K562 (cell line): ENCODE measurements at regions not wholly inside any gene's neighbourhood (a gene's known extent, or its start where the extent isn't known, plus 50 kb on each side); places are given as distances from the start of the nearest gene placed in this dataset.

ENCODE experiments used
- ATAC-seq: fragments of 200-7000 bp; cut with Tn5 transposase; 3 replicates; pipeline ENCODE4 v1.9.1; 2020; ENCODE audit warnings: moderate library complexity
- BruUV-seq: library from RNA; stranded (reverse); fragments of 400-500 nt; replicated peaks from 2 replicates; lab custom pipeline; 2021; lab: Mats Ljungman, UMichigan
- CTCF ChIA-PET: fragments of 300-600 bp; formaldehyde crosslinking; extraction: SDS; loops from one replicate; lab custom pipeline; 2021; ENCODE audit warnings: low intra/inter-chr PET ratio; lab: Yijun Ruan, JAX
- POLR2A ChIA-PET: fragments of 300-600, 350-650 bp; sonication (Branson Sonifier 250); formaldehyde crosslinking; extraction: SDS; loops from one replicate; lab custom pipeline; 2021; ENCODE audit warnings: antibody characterized with exemption, inconsistent platforms; lab: Yijun Ruan, JAX
- DNase-seq, 4 experiments: peaks; one replicate each; pipeline versions ENCODE4 v3.0.0 to v3.0.0-alpha.2; 2011 to 2018; ENCODE audit warnings: low spot score in 3 of 4, mixed read lengths in 3 of 4; ENCODE audit errors: extremely low read depth in 1 of 4
- FAIRE-seq: peaks from 2 replicates; lab custom pipeline; 2011; peaks lifted over from hg19 to GRCh38; lab: Jason Lieb, UNC
- H2AFZ ChIP-seq: 2 replicates; pipeline ENCODE4 v1.6.0; 2011; ENCODE audit warnings: low read depth, low read length, control low read depth, inconsistent platforms
- H3K27ac ChIP-seq: fragments of 200-600 bp; 3 replicates; pipeline ENCODE4 v1.8.0; 2011; ENCODE audit warnings: low read depth, mild to moderate bottlenecking, control low read depth, inconsistent platforms, low read length, moderate library complexity, mixed read lengths; ENCODE audit errors: extremely low read depth
- H3K27me3 ChIP-seq, 2 experiments: fragments of 300-600 bp in 1 of 2; 2 replicates in 1 of 2; 3 replicates in 1 of 2; pipeline versions ENCODE4 v1.6.0 to v1.8.0; 2011; ENCODE audit warnings: inconsistent platforms in 2 of 2, low read length in 2 of 2, mild to moderate bottlenecking in 1 of 2, mixed read lengths in 1 of 2, moderate library complexity in 1 of 2; ENCODE audit not compliant: control insufficient read depth in 2 of 2, insufficient read depth in 2 of 2
- H3K36me3 ChIP-seq: fragments of 300-600 bp; 3 replicates; pipeline ENCODE4 v1.8.0; 2011; ENCODE audit warnings: mild to moderate bottlenecking, low read length, inconsistent platforms; ENCODE audit not compliant: control insufficient read depth, insufficient read depth
- H3K4me1 ChIP-seq, 2 experiments: fragments of 200-600 bp in 1 of 2; replicated peaks in 1 of 2; 2 replicates in 1 of 2; 3 replicates in 1 of 2; pipeline versions ENCODE4 v1.5.1 to v1.8.0; 2011; ENCODE audit warnings: inconsistent platforms in 2 of 2, low read length in 2 of 2, mild to moderate bottlenecking in 1 of 2, mixed read lengths in 1 of 2, moderate library complexity in 1 of 2; ENCODE audit not compliant: control insufficient read depth in 2 of 2, insufficient read depth in 2 of 2
- H3K4me2 ChIP-seq: 2 replicates; pipeline ENCODE4 v1.6.1; 2011; ENCODE audit warnings: low read length, control low read depth, inconsistent platforms, mixed read lengths; ENCODE audit not compliant: insufficient read depth
- H3K4me3 ChIP-seq: fragments of 200-600 bp; sonication (generic), shearing (Covaris generic); 2 replicates; pipeline ENCODE4 v1.5.1; 2016; ENCODE audit warnings: control low read depth, inconsistent platforms
- H3K79me2 ChIP-seq: fragments of 200-600 bp; 3 replicates; pipeline ENCODE4 v1.8.0; 2011; ENCODE audit warnings: low read length, inconsistent platforms; ENCODE audit not compliant: control insufficient read depth, insufficient read depth
- H3K9ac ChIP-seq, 2 experiments: 2 replicates each; pipeline versions ENCODE4 v1.6.0 to v1.6.1; 2011; ENCODE audit warnings: low read depth in 2 of 2, low read length in 2 of 2, control low read depth in 1 of 2, inconsistent platforms in 1 of 2, mild to moderate bottlenecking in 1 of 2, mixed read lengths in 1 of 2; ENCODE audit not compliant: insufficient read depth in 1 of 2
- H3K9me1 ChIP-seq: one replicate; pipeline ENCODE4 v1.6.0; 2011; ENCODE audit warnings: inconsistent platforms, mild to moderate bottlenecking, low read length, moderate library complexity; ENCODE audit not compliant: control insufficient read depth, insufficient read depth
- H3K9me3 ChIP-seq: replicated peaks from 2 replicates; pipeline ENCODE4 v1.5.1; 2011; ENCODE audit warnings: low read depth, low read length, inconsistent platforms; ENCODE audit not compliant: control insufficient read depth, insufficient read depth
- H4K20me1 ChIP-seq: replicated peaks from 2 replicates; pipeline ENCODE4 v1.6.1; 2011; ENCODE audit warnings: low read length, inconsistent platforms, mixed read lengths; ENCODE audit not compliant: control insufficient read depth, insufficient read depth
- CAMTA2 ChIP-seq: fragments of 250-450 bp; sonication (Bioruptor Pico); conservative IDR thresholded peaks from 2 replicates; pipeline ENCODE4 v1.5.1; 2022
- HEY1 ChIP-seq: fragments of 250-450 bp; sonication (Bioruptor Pico); IDR thresholded peaks from 2 replicates; pipeline ENCODE4 v1.5.0; 2020; ENCODE audit warnings: mild to moderate bottlenecking, moderate library complexity, borderline replicate concordance
- JUND ChIP-seq, 2 experiments: IDR thresholded peaks; 2 replicates in 1 of 2; 3 replicates in 1 of 2; pipeline ENCODE4 v1.6.1; 2011; ENCODE audit warnings: borderline replicate concordance in 2 of 2, low read depth in 2 of 2, low read length in 2 of 2, improper control_type of control experiment in 1 of 2, missing biosample characterization in 1 of 2, missing genetic modification characterization in 1 of 2, missing genetic modification reagents in 1 of 2
- KDM2B ChIP-seq: fragments of 250-450 bp; sonication (Bioruptor Pico); IDR thresholded peaks from 2 replicates; pipeline ENCODE4 v1.8.0; 2021; ENCODE audit warnings: mild to moderate bottlenecking, moderate library complexity
- NFIX ChIP-seq: fragments of 250-450 bp; sonication (Bioruptor Pico); IDR thresholded peaks from 2 replicates; pipeline ENCODE4 v1.4.0; 2020; ENCODE audit warnings: low read depth, mild to moderate bottlenecking, moderate library complexity
- RUNX1 ChIP-seq: sonication (generic); IDR thresholded peaks from 2 replicates; pipeline ENCODE4 v1.6.1; 2016; ENCODE audit warnings: antibody characterized with exemption, low read depth
- TRIM24 ChIP-seq, 2 experiments: fragments of 450-650 bp; IDR thresholded peaks; 2 replicates each; pipeline ENCODE4 v1.6.1; 2016
- ZFP1 ChIP-seq: fragments of 450-650 bp; formaldehyde crosslinking; IDR thresholded peaks from 2 replicates; pipeline ENCODE4 v1.4.0; 2020; ENCODE audit warnings: mild to moderate bottlenecking, mixed read lengths
- ZNF121 ChIP-seq: sonication (generic); formaldehyde crosslinking; conservative IDR thresholded peaks from 2 replicates; pipeline ENCODE4 v1.8.0; 2022; ENCODE audit warnings: missing genetic modification reagents
- in situ Hi-C: fragments of 300-500 bp; cut with MboI; formaldehyde crosslinking; loops from 4 replicates; pipeline ENCODE4 v1.15.0; 2018; ENCODE audit warnings: inconsistent platforms, mixed read lengths
- intact Hi-C: fragments of 100-400 bp; cut with micrococcal nuclease; formaldehyde crosslinking; loops from 2 replicates; pipeline ENCODE4 v1.14.2; 2022
- TF ChIP-seq, protein P1 (sequence below): IDR thresholded peaks from 3 replicates; pipeline ENCODE4 v1.6.1; 2011; ENCODE audit warnings: borderline replicate concordance, mild to moderate bottlenecking; ENCODE audit not compliant: insufficient read length, insufficient read depth
- TF ChIP-seq, protein P2 (sequence below): fragments of 450-650 bp; formaldehyde crosslinking; conservative IDR thresholded peaks from 2 replicates; pipeline ENCODE4 v1.4.0; 2022; ENCODE audit warnings: mild to moderate bottlenecking, missing genetic modification characterization
- TF ChIP-seq, protein P3 (sequence below): fragments of 450-650 bp; IDR thresholded peaks from one replicate; pipeline ENCODE4 v1.6.1; 2018; ENCODE audit warnings: mild to moderate bottlenecking, moderate library complexity; ENCODE audit not compliant: partially characterized antibody
- TF ChIP-seq, protein P4 (sequence below): fragments of 450-650 bp; IDR thresholded peaks from 2 replicates; pipeline ENCODE4 v1.6.1; 2016; ENCODE audit warnings: missing biosample characterization, missing genetic modification characterization
- TF ChIP-seq, protein P5 (sequence below): sonication (generic); formaldehyde crosslinking; IDR thresholded peaks from 2 replicates; pipeline ENCODE4 v1.9.0; 2022; ENCODE audit warnings: mild to moderate bottlenecking, missing genetic modification reagents

DNA sequence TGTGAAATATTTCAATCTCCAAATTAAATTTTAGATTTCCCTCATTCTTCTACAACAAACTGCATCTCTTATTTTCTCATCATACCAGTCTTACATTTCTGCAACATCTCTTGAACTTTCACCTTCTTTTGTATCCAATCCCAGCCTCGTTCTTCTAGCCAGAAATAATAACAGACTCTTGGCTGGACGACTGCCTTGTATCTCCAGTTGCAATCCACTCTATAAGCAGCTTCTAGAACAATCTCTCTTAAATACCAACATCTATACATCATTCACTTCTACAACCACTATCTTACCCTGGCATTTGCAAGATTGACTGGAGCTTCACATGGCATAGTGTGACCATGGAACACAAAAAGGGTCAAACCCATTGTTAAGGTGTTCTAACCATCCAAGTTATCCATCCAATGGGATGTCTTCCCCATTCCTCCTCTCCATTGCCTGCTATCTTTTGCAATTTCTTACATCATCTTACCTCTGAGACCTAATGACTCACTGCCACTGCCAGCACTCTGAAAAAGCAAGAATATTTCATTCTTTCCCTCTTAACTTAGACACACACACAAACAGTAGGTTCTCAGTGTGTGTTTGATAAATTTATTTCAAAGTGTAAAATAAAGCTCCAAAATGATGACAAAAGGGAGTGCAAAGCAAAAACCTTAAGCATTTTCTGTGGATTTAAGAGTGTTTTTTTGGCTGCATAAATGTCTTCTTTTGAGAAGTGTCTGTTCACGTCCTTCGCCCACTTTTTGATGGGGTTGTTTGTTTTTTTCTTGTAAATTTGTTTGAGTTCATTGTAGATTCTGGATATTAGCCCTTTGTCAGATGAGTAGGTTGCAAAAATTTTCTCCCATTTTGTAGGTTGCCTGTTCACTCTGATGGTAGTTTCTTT is 145.6 kb downstream of the METTL4 start (continued):
- peak; percentile 73 for TF ChIP-seq JUND (IDR thresholded peaks at IDR 0.05; ENCODE audit: borderline replicate concordance, low read depth, low read length)
- TF ChIP-seq JUND (tag; IDR thresholded peaks at IDR 0.05; ENCODE audit: borderline replicate concordance, low read depth, low read length), result 0 out of 3 replicates have a peak, but pooled peaks have one; percentile 36

DNA sequence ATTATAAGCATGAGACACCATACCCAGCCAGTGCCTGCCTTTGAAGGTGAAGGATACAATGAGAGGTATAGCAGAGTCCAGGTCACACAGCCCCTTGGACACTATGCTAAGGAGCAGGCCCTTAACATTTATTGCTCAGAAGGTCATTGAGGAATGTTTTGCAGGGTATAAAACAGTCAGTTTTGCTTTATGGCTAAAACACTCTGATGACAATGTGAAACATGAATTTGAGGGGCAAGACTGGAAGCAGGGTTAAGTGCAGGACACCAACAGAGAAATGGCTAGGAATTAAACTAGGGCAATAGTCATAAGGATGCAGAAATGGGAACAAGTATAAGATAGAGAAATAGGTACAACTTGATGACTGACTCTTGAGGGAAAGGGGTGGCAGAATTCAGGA is 141.1 kb downstream of the METTL4 start:
- no peak overlapping the region for H3K27ac ChIP-seq
- POLR2A ChIA-PET, result interaction anchor here (0.6 kb wide), 1 partner anchor 12 kb away, joined by 3 read pairs; no protein-coding TSS in a partner anchor
- no peak overlapping the region for H3K4me3 ChIP-seq
- no peaks in the 10 kb centered on the region for H3K9me1 ChIP-seq
- H4K20me1 ChIP-seq, result no peaks in the 10 kb centered on the region
- in situ Hi-C loops (no loop called here), intact Hi-C loops (no loop called here)
- CTCF ChIA-PET, result no interaction called here
- peaks cover 6% of the 10 kb centered on the region; the same call in 1 of the 2 replicates for H3K9me3 ChIP-seq
- H3K4me2 ChIP-seq, result no peak overlapping the region
- no peaks in the 10 kb centered on the region for H3K4me1 ChIP-seq
- no peaks in the 10 kb centered on the region for H3K79me2 ChIP-seq
- H2AFZ ChIP-seq, result no peak overlapping the region
- FAIRE-seq (no peak), DNase-seq (no peak), ATAC-seq (no peak)
- H3K36me3 ChIP-seq, result no peaks in the 10 kb centered on the region
- H3K27me3 ChIP-seq, result no peaks in the 10 kb centered on the region
- no TSS peak for BruUV-seq
- H3K9ac ChIP-seq, result no peak overlapping the region
- TF ChIP-seq KDM2B (CRISPR knock-in tag) (no peak), ZFP1 (CRISPR knock-in tag) (peak; percentile 92), RUNX1 (no peak), ZNF121 (0 out of 2 replicates have a peak, but pooled peaks have one; percentile 22), TRIM24 (IDR thresholded peaks at IDR 0.05) (peak in 1 of 2 experiments; percentile 28; a peak in 1 of 4 replicates), HEY1 (CRISPR knock-in tag) (no peak), NFIX (CRISPR knock-in tag) (no peak), CAMTA2 (CRISPR knock-in tag) (no peak)
- TF ChIP-seq, protein P1, sequence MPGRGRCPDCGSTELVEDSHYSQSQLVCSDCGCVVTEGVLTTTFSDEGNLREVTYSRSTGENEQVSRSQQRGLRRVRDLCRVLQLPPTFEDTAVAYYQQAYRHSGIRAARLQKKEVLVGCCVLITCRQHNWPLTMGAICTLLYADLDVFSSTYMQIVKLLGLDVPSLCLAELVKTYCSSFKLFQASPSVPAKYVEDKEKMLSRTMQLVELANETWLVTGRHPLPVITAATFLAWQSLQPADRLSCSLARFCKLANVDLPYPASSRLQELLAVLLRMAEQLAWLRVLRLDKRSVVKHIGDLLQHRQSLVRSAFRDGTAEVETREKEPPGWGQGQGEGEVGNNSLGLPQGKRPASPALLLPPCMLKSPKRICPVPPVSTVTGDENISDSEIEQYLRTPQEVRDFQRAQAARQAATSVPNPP, result no peak
- TF ChIP-seq, protein P2, sequence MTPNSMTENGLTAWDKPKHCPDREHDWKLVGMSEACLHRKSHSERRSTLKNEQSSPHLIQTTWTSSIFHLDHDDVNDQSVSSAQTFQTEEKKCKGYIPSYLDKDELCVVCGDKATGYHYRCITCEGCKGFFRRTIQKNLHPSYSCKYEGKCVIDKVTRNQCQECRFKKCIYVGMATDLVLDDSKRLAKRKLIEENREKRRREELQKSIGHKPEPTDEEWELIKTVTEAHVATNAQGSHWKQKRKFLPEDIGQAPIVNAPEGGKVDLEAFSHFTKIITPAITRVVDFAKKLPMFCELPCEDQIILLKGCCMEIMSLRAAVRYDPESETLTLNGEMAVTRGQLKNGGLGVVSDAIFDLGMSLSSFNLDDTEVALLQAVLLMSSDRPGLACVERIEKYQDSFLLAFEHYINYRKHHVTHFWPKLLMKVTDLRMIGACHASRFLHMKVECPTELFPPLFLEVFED (CRISPR knock-in tag), result no peak
- TF ChIP-seq, protein P3, sequence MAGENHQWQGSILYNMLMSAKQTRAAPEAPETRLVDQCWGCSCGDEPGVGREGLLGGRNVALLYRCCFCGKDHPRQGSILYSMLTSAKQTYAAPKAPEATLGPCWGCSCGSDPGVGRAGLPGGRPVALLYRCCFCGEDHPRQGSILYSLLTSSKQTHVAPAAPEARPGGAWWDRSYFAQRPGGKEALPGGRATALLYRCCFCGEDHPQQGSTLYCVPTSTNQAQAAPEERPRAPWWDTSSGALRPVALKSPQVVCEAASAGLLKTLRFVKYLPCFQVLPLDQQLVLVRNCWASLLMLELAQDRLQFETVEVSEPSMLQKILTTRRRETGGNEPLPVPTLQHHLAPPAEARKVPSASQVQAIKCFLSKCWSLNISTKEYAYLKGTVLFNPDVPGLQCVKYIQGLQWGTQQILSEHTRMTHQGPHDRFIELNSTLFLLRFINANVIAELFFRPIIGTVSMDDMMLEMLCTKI, result no peak
- TF ChIP-seq, protein P4, sequence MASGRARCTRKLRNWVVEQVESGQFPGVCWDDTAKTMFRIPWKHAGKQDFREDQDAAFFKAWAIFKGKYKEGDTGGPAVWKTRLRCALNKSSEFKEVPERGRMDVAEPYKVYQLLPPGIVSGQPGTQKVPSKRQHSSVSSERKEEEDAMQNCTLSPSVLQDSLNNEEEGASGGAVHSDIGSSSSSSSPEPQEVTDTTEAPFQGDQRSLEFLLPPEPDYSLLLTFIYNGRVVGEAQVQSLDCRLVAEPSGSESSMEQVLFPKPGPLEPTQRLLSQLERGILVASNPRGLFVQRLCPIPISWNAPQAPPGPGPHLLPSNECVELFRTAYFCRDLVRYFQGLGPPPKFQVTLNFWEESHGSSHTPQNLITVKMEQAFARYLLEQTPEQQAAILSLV (tag), result no peak
- TF ChIP-seq, protein P5, sequence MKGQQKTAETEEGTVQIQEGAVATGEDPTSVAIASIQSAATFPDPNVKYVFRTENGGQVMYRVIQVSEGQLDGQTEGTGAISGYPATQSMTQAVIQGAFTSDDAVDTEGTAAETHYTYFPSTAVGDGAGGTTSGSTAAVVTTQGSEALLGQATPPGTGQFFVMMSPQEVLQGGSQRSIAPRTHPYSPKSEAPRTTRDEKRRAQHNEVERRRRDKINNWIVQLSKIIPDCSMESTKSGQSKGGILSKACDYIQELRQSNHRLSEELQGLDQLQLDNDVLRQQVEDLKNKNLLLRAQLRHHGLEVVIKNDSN (CRISPR knock-in tag), result no peak
